SU-DHL-6 (cell line): ENCODE measurements at regions not wholly inside any gene's neighbourhood (a gene's known extent, or its start where the extent isn't known, plus 50 kb on each side); places are given as distances from the start of the nearest gene placed in this dataset.

Experiments
- H2AFZ ChIP-seq: fragments of 200-600 bp; sonication (generic); 2 replicates; pipeline ENCODE4 v1.6.1; 2014; ENCODE audit warnings: low read depth, mild to moderate bottlenecking, moderate library complexity, mixed read lengths, antibody characterized with exemption, low read length; ENCODE audit not compliant: severe bottlenecking
- H3F3A ChIP-seq: fragments of 200-600 bp; shearing (Covaris generic); 2 replicates; pipeline ENCODE4 v1.6.0; 2016; ENCODE audit warnings: antibody characterized with exemption, mild to moderate bottlenecking; ENCODE audit not compliant: insufficient read depth
- H3K27ac ChIP-seq: fragments of 200-600 bp; sonication (generic); 2 replicates; pipeline ENCODE4 v1.5.1; 2016; ENCODE audit warnings: low read depth, mild to moderate bottlenecking, low read length, moderate library complexity, mixed read lengths
- H3K27me3 ChIP-seq: fragments of 200-600 bp; sonication (generic), shearing (Covaris generic); 2 replicates; pipeline ENCODE4 v1.6.0; 2014; ENCODE audit warnings: mild to moderate bottlenecking, low read length
- H3K36me3 ChIP-seq: fragments of 200-600 bp; sonication (generic); 2 replicates; pipeline ENCODE4 v1.6.1; 2014; ENCODE audit warnings: mild to moderate bottlenecking, low read length, mixed read lengths
- H3K4me2 ChIP-seq: fragments of 300-600, 200-600 bp; shearing (Covaris generic), sonication (generic); 2 replicates; pipeline ENCODE4 v1.6.0; 2014; ENCODE audit warnings: low read length, low read depth, mild to moderate bottlenecking; ENCODE audit not compliant: poor library complexity, severe bottlenecking
- H3K4me3 ChIP-seq: fragments of 200-600 bp; sonication (generic); 2 replicates; pipeline ENCODE4 v1.5.1; 2014; ENCODE audit warnings: antibody characterized with exemption, low read length, mild to moderate bottlenecking, mixed read lengths; ENCODE audit not compliant: insufficient read depth, poor library complexity, severe bottlenecking
- H3K79me2 ChIP-seq: fragments of 200-600 bp; sonication (generic); 2 replicates; pipeline ENCODE4 v1.6.1; 2014; ENCODE audit warnings: mild to moderate bottlenecking, low read length, moderate library complexity; ENCODE audit not compliant: insufficient read depth
- H3K9ac ChIP-seq: fragments of 200-600 bp; sonication (generic); 2 replicates; pipeline ENCODE4 v1.7.0; 2014; ENCODE audit warnings: mild to moderate bottlenecking, low read length
- H3K9me2 ChIP-seq: fragments of 200-600 bp; sonication (generic); replicated peaks from 2 replicates; pipeline ENCODE4 v1.6.1; 2014; ENCODE audit warnings: low read length; ENCODE audit not compliant: insufficient read depth
- H3K9me3 ChIP-seq: fragments of 200-600 bp; sonication (generic); 2 replicates; pipeline ENCODE4 v1.6.1; 2014; ENCODE audit warnings: low read length, mixed read lengths; ENCODE audit not compliant: insufficient read depth
- H4K20me1 ChIP-seq: fragments of 200-600 bp; sonication (generic); 2 replicates; pipeline ENCODE4 v1.6.1; 2014; ENCODE audit warnings: low read depth, mild to moderate bottlenecking, antibody characterized with exemption, low read length, moderate library complexity, mixed read lengths
- CTCF ChIP-seq: fragments of 200-600 bp; sonication (generic); IDR thresholded peaks from one replicate; pipeline ENCODE4 v1.5.1; 2017; ENCODE audit warnings: antibody characterized with exemption, mild to moderate bottlenecking, low read length, moderate library complexity; ENCODE audit not compliant: insufficient read depth, poor library complexity, severe bottlenecking
- EZH2phosphoT487 ChIP-seq: fragments of 200-600 bp; sonication (generic), shearing (Covaris generic); conservative IDR thresholded peaks from 2 replicates; pipeline ENCODE4 v1.6.1; 2018; ENCODE audit warnings: mild to moderate bottlenecking, antibody characterized with exemption, low read length, moderate library complexity, mixed read lengths

GRCh38 chrX:126030021-126030420, 136.1 kb downstream of the DCAF12L2 start:
- Histone ChIP-seq H3K4me2 (no peak overlapping the region), H3K4me3 (no peak overlapping the region), H3K27me3 (no peaks in the 10 kb centered on the region), H3F3A (no peaks in the 10 kb centered on the region), H3K9me3 (no peaks in the 10 kb centered on the region), H4K20me1 (no peaks in the 10 kb centered on the region), H2AFZ (no peak overlapping the region), H3K36me3 (no peaks in the 10 kb centered on the region), H3K9ac (no peak overlapping the region), H3K79me2 (no peaks in the 10 kb centered on the region), H3K27ac (no peak overlapping the region), H3K9me2 (no peaks in the 10 kb centered on the region)
- TF ChIP-seq EZH2phosphoT487 (no peak), CTCF (no peak)

GRCh38 chrX:126063984-126064383, 102.1 kb downstream of the DCAF12L2 start:
- Histone ChIP-seq H3K9me3 (no peaks in the 10 kb centered on the region), H3K4me3 (no peak overlapping the region), H2AFZ (no peak overlapping the region), H3K9me2 (no peaks in the 10 kb centered on the region), H3K36me3 (no peaks in the 10 kb centered on the region), H3K27ac (no peak overlapping the region), H3K4me2 (no peak overlapping the region), H3K27me3 (no peaks in the 10 kb centered on the region), H3K9ac (no peak overlapping the region), H3F3A (no peaks in the 10 kb centered on the region), H4K20me1 (no peaks in the 10 kb centered on the region), H3K79me2 (no peaks in the 10 kb centered on the region)
- TF ChIP-seq CTCF (no peak), EZH2phosphoT487 (no peak)

- H3K4me2 ChIP-seq, result no peak overlapping the region
- H3K4me3 ChIP-seq, result no peak overlapping the region
- H3K79me2 ChIP-seq, result no peaks in the 10 kb centered on the region
- no peak overlapping the region for H3K27ac ChIP-seq
- no peaks in the 10 kb centered on the region for H3K9me2 ChIP-seq
- no peaks in the 10 kb centered on the region for H4K20me1 ChIP-seq
- H3K9ac ChIP-seq, result no peak overlapping the region
- no peaks in the 10 kb centered on the region for H3K9me3 ChIP-seq
- no peak overlapping the region for H2AFZ ChIP-seq
- no peaks in the 10 kb centered on the region for H3F3A ChIP-seq
- no peaks in the 10 kb centered on the region for H3K27me3 ChIP-seq
- TF ChIP-seq CTCF (no peak), EZH2phosphoT487 (no peak)
- H3K36me3 ChIP-seq, result no peaks in the 10 kb centered on the region
These were observed 101.1 kb downstream of the DCAF12L2 start for GRCh38 chrX:126064901-126065541.
